PC-9 (cell line): ENCODE measurements at regions not wholly inside any gene's neighbourhood (a gene's known extent, or its start where the extent isn't known, plus 50 kb on each side); places are given as distances from the start of the nearest gene placed in this dataset.

ENCODE experiments used
- BruUV-seq: library from RNA; stranded (reverse); fragments of 400-500 nt; replicated peaks from 2 replicates; lab custom pipeline; 2021; lab: Mats Ljungman, UMichigan
- CTCF ChIA-PET: fragments of 300-600 bp; sonication (Branson Sonifier 250); formaldehyde crosslinking; loops from one replicate; lab custom pipeline; 2022; ENCODE audit warnings: antibody characterized with exemption; lab: Charles Lee
- POLR2A ChIA-PET: fragments of 300-600 bp; sonication (Branson Sonifier 250); formaldehyde crosslinking; loops from one replicate; lab custom pipeline; 2022; ENCODE audit warnings: antibody characterized with exemption; ENCODE audit not compliant: unreplicated experiment; lab: Charles Lee
- DNase-seq, 2 experiments: peaks; one replicate each; pipeline versions ENCODE4 v3.0.0 to v3.0.0-alpha.2; 2015 to 2022; ENCODE audit warnings: mixed read lengths in 1 of 2
- H2AFZ ChIP-seq: fragments of 200-600 bp; sonication (generic); 2 replicates; pipeline ENCODE4 v1.8.1; 2017; ENCODE audit warnings: antibody characterized with exemption
- H3F3A ChIP-seq: fragments of 200-600 bp; sonication (generic); 2 replicates; pipeline ENCODE4 v1.8.1; 2017; ENCODE audit warnings: antibody characterized with exemption, mild to moderate bottlenecking, low read depth; ENCODE audit not compliant: insufficient read depth
- H3K27ac ChIP-seq: fragments of 200-600 bp; sonication (generic); 2 replicates; pipeline ENCODE4 v1.6.1; 2016; ENCODE audit warnings: mixed run types
- H3K27me3 ChIP-seq: fragments of 200-600 bp; sonication (generic); 2 replicates; pipeline ENCODE4 v1.6.1; 2016; ENCODE audit warnings: low read depth, mixed run types; ENCODE audit not compliant: insufficient read depth
- H3K36me3 ChIP-seq: fragments of 200-600 bp; sonication (generic); 2 replicates; pipeline ENCODE4 v1.6.1; 2016; ENCODE audit warnings: low read depth, mixed run types
- H3K4me1 ChIP-seq: fragments of 200-600 bp; sonication (generic); replicated peaks from 2 replicates; pipeline ENCODE4 v1.6.1; 2016; ENCODE audit warnings: mixed run types; ENCODE audit not compliant: insufficient read depth
- H3K4me2 ChIP-seq: fragments of 200-600 bp; sonication (generic); 2 replicates; pipeline ENCODE4 v1.6.1; 2017; ENCODE audit warnings: mixed run types
- H3K4me3 ChIP-seq: fragments of 200-600 bp; sonication (generic); 2 replicates; pipeline ENCODE4 v1.6.1; 2016; ENCODE audit warnings: mixed run types
- H3K79me2 ChIP-seq: fragments of 200-600 bp; sonication (generic); 2 replicates; pipeline ENCODE4 v1.6.1; 2017; ENCODE audit warnings: low read depth, mixed run types
- H3K9me2 ChIP-seq: fragments of 200-600 bp; sonication (generic); 2 replicates; pipeline ENCODE4 v1.8.1; 2017; ENCODE audit warnings: mild to moderate bottlenecking; ENCODE audit not compliant: insufficient read depth
- H3K9me3 ChIP-seq: fragments of 200-600 bp; sonication (generic); 2 replicates; pipeline ENCODE4 v1.8.1; 2016; ENCODE audit warnings: low read depth; ENCODE audit not compliant: insufficient read depth
- H4K20me1 ChIP-seq: fragments of 200-600 bp; sonication (generic); 2 replicates; pipeline ENCODE4 v1.8.1; 2017; ENCODE audit not compliant: insufficient read depth
- CTCF ChIP-seq: fragments of 200-600 bp; sonication (generic); conservative IDR thresholded peaks from 2 replicates; pipeline ENCODE4 v1.6.1; 2017; ENCODE audit warnings: mixed run types, antibody characterized with exemption, mild to moderate bottlenecking, moderate library complexity
- EZH2 ChIP-seq: fragments of 200-600 bp; sonication (generic); IDR thresholded peaks from 2 replicates; pipeline ENCODE4 v1.8.0; 2017; ENCODE audit warnings: antibody characterized with exemption, low read depth
- intact Hi-C: fragments of 100-400 bp; cut with micrococcal nuclease; formaldehyde crosslinking; loops from one replicate; pipeline ENCODE4 v1.10.0; 2022; ENCODE audit not compliant: unreplicated experiment

GRCh38 chr12:24679126-24679525 is 269.8 kb downstream of the BCAT1 start:
- BruUV-seq = no TSS peak
- Histone ChIP-seq H3F3A (no peaks in the 10 kb centered on the region), H3K9me3 (no peaks in the 10 kb centered on the region), H3K27me3 (0 out of 2 replicates have a peak, but pooled peaks cover 9% of the 10 kb centered on the region), H4K20me1 (no peaks in the 10 kb centered on the region), H3K79me2 (no peaks in the 10 kb centered on the region), H3K27ac (no peak overlapping the region), H3K4me2 (no peak overlapping the region), H2AFZ (no peak overlapping the region), H3K4me1 (no peaks in the 10 kb centered on the region), H3K36me3 (no peaks in the 10 kb centered on the region), H3K4me3 (no peak overlapping the region), H3K9me2 (no peaks in the 10 kb centered on the region)
- intact Hi-C loops = no loop called here
- ChIA-PET POLR2A (no interaction called here), CTCF (no interaction called here)
- TF ChIP-seq EZH2 (no peak), CTCF (no peak)
- no peak for DNase-seq

GRCh38 chr12:24678436-24678835 is 270.5 kb downstream of the BCAT1 start:
- Histone ChIP-seq H3F3A (no peaks in the 10 kb centered on the region), H3K4me2 (no peak overlapping the region), H3K4me3 (no peak overlapping the region), H3K27ac (no peak overlapping the region), H3K79me2 (no peaks in the 10 kb centered on the region), H3K9me2 (no peaks in the 10 kb centered on the region), H2AFZ (no peak overlapping the region), H3K27me3 (0 out of 2 replicates have a peak, but pooled peaks cover 9% of the 10 kb centered on the region), H3K4me1 (no peaks in the 10 kb centered on the region), H4K20me1 (no peaks in the 10 kb centered on the region), H3K9me3 (no peaks in the 10 kb centered on the region), H3K36me3 (no peaks in the 10 kb centered on the region)
- no TSS peak for BruUV-seq
- POLR2A ChIA-PET = no interaction called here
- TF ChIP-seq CTCF = no peak
- no peak for TF ChIP-seq EZH2
- CTCF ChIA-PET = no interaction called here
- intact Hi-C loops = no loop called here
- DNase-seq = no peak

- Histone ChIP-seq H3K27me3 (no peaks in the 10 kb centered on the region), H3K27ac (no peak overlapping the region), H3K4me2 (no peak overlapping the region), H3K36me3 (no peaks in the 10 kb centered on the region), H3K4me3 (no peak overlapping the region), H2AFZ (no peak overlapping the region), H3K9me2 (no peaks in the 10 kb centered on the region), H4K20me1 (no peaks in the 10 kb centered on the region), H3F3A (no peaks in the 10 kb centered on the region), H3K9me3 (no peaks in the 10 kb centered on the region), H3K4me1 (no peaks in the 10 kb centered on the region), H3K79me2 (no peaks in the 10 kb centered on the region)
- no peak for DNase-seq
- intact Hi-C loops = no loop called here
- ChIA-PET POLR2A (no interaction called here), CTCF (no interaction called here)
- BruUV-seq = no TSS peak
- TF ChIP-seq EZH2 (no peak), CTCF (no peak)
These were observed 280.3 kb downstream of the BCAT1 start for GRCh38 chr12:24668563-24668962.
